ENCODE measurements at regions not wholly inside any gene's neighbourhood (a gene's known extent, or its start where the extent isn't known, plus 50 kb on each side); places are given as distances from the start of the nearest gene placed in this dataset.

GRCh38 chr4:11741190-11741652 lies 312.5 kb upstream of the HS3ST1 start:
- TF ChIP-seq, protein P1, sequence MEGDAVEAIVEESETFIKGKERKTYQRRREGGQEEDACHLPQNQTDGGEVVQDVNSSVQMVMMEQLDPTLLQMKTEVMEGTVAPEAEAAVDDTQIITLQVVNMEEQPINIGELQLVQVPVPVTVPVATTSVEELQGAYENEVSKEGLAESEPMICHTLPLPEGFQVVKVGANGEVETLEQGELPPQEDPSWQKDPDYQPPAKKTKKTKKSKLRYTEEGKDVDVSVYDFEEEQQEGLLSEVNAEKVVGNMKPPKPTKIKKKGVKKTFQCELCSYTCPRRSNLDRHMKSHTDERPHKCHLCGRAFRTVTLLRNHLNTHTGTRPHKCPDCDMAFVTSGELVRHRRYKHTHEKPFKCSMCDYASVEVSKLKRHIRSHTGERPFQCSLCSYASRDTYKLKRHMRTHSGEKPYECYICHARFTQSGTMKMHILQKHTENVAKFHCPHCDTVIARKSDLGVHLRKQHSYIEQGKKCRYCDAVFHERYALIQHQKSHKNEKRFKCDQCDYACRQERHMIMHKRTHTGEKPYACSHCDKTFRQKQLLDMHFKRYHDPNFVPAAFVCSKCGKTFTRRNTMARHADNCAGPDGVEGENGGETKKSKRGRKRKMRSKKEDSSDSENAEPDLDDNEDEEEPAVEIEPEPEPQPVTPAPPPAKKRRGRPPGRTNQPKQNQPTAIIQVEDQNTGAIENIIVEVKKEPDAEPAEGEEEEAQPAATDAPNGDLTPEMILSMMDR (IDR thresholded peaks at IDR 0.05): no peak
- no peak for TF ChIP-seq EP300 (IDR thresholded peaks at IDR 0.05; ENCODE audit: low read depth)

Data from transverse colon (tissue), 3 donors.